GM12891 (cell line): ENCODE measurements at regions not wholly inside any gene's neighbourhood (a gene's known extent, or its start where the extent isn't known, plus 50 kb on each side); places are given as distances from the start of the nearest gene placed in this dataset.

Source experiments
- DNase-seq: peaks from one replicate; pipeline ENCODE4 v3.0.0; 2011; ENCODE audit warnings: low spot score; ENCODE audit not compliant: insufficient read length
- FAIRE-seq: peaks from 2 replicates; lab custom pipeline; 2011; peaks lifted over from hg19 to GRCh38; lab: Jason Lieb, UNC
- PAX5 ChIP-seq: IDR thresholded peaks from 2 replicates; pipeline ENCODE4 v1.6.1; 2011; ENCODE audit warnings: low read length, moderate library complexity, mild to moderate bottlenecking; ENCODE audit not compliant: insufficient read depth, severe bottlenecking
- POLR2A ChIP-seq: IDR thresholded peaks from 2 replicates; pipeline ENCODE4 v1.6.1; 2011; ENCODE audit warnings: low read depth, low read length, control low read depth
- POLR2AphosphoS5 ChIP-seq: IDR thresholded peaks from 2 replicates; pipeline ENCODE4 v1.6.1; 2011; ENCODE audit warnings: low read depth, low read length, control low read depth
- POU2F2 ChIP-seq: IDR thresholded peaks from 2 replicates; pipeline ENCODE4 v1.6.1; 2011; ENCODE audit warnings: low read depth, mild to moderate bottlenecking, control low read depth, low read length, moderate library complexity
- SPI1 ChIP-seq: IDR thresholded peaks from 2 replicates; pipeline ENCODE4 v1.6.1; 2011; ENCODE audit warnings: low read depth, low read length, control low read depth
- TAF1 ChIP-seq: IDR thresholded peaks from 2 replicates; pipeline ENCODE4 v1.6.1; 2011; ENCODE audit warnings: low read depth, low read length, control low read depth

DNA sequence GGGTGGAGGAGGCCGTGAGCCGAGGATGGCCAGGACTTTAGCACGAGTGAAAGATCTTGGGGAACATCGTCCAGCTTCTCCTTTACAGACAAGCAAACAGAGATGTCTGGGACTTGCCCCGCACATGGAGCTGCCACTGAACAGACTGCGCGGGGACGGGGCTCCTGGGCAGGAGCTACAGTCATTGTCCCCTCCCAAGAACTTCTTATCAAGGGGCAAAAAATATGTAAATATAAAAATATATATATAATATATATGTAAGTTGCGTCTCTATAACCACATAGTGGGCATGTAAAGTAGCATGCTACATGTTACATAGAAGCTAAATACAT is 245.0 kb upstream of the SALL3 start:
- DNase-seq (no peak), FAIRE-seq (no peak)
- TF ChIP-seq POLR2A: no peak
- no peak for TF ChIP-seq POU2F2
- no peak for TF ChIP-seq SPI1
- no peak for TF ChIP-seq TAF1
- TF ChIP-seq POLR2AphosphoS5: no peak
- no peak for TF ChIP-seq PAX5

- no peak for DNase-seq
- FAIRE-seq: no peak
- no peak for TF ChIP-seq SPI1
- no peak for TF ChIP-seq PAX5
- no peak for TF ChIP-seq TAF1
- no peak for TF ChIP-seq POU2F2
- no peak for TF ChIP-seq POLR2A
- no peak for TF ChIP-seq POLR2AphosphoS5
Observed at GRCh38 chr18:78735131-78736014, 244.2 kb upstream of the SALL3 start.

DNA sequence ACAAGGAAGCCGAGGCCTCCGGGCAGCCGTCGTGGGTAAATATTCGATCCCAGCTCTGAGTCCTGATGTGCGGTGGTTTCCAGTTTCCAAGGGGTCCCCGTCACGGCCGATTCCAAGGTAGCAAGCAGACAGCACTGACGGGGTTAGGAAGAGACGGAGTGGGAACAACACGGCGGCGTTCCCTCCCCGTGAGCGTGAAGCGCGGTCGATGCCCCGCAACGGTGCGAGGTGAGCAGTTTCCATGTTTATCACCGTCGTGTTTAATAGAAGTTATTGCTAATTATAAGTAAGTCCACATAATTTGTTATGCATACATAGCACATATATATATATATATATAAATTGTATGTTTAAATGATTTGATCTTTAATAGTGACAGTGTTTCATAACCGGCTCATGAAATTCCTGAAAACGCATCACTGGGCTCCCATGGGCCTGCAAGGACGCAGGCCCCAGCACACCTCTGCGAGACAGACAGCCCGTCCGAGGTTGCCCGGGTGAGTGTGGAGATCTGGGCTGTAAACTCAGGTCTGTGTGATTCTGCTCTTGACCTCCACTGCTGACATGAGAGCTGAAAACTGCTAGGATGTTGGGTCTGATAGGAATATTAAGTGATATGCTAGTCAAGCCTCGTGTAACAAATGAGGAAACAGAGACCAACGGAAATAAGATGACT is 243.5 kb upstream of the SALL3 start:
- FAIRE-seq (no peak), DNase-seq (no peak)
- TF ChIP-seq POLR2A (no peak), POU2F2 (no peak), SPI1 (no peak), POLR2AphosphoS5 (no peak), TAF1 (no peak), PAX5 (no peak)

DNA sequence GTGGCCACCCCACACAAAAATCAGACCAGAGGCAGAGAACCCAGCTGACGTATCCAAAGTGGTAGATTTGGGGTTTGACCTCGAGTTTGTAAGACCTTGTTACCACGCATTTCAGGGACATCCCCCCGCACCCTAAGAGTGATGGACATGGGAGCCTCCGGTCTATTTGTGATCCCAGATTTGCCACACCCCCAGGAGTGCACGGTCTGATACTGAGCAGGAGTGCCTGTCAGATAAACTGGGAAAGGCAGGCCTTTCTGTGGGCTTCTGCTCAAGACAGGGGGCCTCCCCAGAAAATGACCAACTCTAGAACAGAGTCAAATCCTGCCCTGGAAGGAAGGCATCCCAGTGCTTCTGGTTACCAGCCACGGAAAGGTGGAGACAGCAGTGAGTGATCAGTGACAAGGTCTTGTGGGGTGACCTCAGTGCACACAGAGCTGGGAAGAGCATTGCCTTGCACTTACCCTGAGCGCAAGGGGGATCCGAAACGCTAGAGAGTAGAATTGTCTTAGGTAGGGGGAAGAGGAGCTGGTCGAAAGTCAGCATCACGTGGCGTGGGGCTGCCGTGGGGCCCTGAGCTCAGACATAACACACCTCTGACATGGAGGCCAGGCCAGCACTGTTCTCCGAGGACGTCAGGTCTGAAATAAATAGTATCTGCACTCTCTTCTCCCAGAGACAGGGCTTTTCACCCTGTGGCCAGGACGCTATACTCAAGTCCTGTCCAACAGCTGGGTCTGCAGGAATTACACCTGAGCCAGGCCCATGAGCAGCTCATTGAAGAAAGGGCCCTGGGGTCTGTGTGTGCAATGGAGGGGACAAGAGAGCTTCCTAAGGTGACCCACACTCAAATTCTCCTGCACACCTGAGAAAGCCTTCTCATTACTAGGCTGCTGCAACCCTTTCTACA is 242.4 kb upstream of the SALL3 start:
- TF ChIP-seq POLR2A: no peak
- TF ChIP-seq POLR2AphosphoS5: no peak
- no peak for TF ChIP-seq POU2F2
- no peak for TF ChIP-seq SPI1
- TF ChIP-seq TAF1: no peak
- TF ChIP-seq PAX5: no peak
- no peak for FAIRE-seq
- DNase-seq: no peak

GRCh38 chr18:78738076-78738690 is 241.4 kb upstream of the SALL3 start:
- FAIRE-seq (no peak), DNase-seq (no peak)
- no peak for TF ChIP-seq TAF1
- no peak for TF ChIP-seq POU2F2
- TF ChIP-seq POLR2A: no peak
- TF ChIP-seq SPI1: no peak
- TF ChIP-seq POLR2AphosphoS5: no peak
- TF ChIP-seq PAX5: no peak

GRCh38 chr18:78739115-78739514 is 240.5 kb upstream of the SALL3 start:
- DNase-seq: no peak
- no peak for TF ChIP-seq POU2F2
- no peak for TF ChIP-seq PAX5
- no peak for TF ChIP-seq TAF1
- TF ChIP-seq POLR2A: no peak
- no peak for TF ChIP-seq SPI1
- TF ChIP-seq POLR2AphosphoS5: no peak
- no peak for FAIRE-seq

DNA sequence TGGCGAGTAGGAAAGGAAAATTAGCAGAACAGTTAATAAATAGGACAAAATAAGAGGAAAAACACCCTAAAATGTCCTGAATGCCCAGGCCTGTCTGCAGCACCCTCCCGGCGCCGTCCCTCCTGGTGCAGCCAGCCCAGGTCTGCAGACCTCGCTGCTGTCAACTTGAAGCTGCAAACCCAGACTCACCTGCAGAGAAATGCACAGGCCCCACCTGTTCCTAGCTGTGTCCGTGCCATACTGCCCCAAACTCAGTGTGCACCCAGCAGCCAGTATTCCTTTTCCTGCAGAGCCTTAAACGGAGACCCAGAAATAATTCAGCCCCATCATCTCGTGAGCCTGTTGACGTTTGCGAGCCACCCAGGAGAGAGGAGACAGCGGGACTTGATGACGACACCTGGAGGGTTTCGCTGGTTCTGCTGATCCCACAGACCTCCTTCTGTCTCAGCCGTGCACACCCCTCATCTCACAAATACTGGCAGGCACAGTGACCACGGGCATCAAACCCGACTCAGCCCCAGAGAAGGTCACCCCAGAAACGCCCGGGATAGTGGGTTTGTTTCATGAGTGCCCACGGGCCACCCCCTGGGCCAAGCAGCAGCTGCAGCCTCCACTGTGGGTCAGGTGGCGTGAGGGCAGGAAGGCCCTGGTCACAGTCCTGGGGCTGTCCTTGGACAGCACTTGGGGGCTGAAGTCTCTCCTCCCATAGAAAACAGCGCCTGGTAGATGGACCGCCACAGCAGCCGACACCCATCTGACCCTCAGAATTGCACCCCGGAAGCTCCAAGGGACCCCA is 239.5 kb upstream of the SALL3 start:
- TF ChIP-seq POLR2AphosphoS5 (no peak), PAX5 (no peak), SPI1 (no peak), POLR2A (no peak), TAF1 (no peak), POU2F2 (no peak)
- no peak for DNase-seq
- FAIRE-seq: no peak

- TF ChIP-seq TAF1: no peak
- FAIRE-seq (no peak), DNase-seq (no peak)
Observed at GRCh38 chr18:78740876-78741275, 238.7 kb upstream of the SALL3 start.
